PC-9 (cell line): ENCODE measurements at regions not wholly inside any gene's neighbourhood (a gene's known extent, or its start where the extent isn't known, plus 50 kb on each side); places are given as distances from the start of the nearest gene placed in this dataset.

Source experiments
- EZH2 ChIP-seq: fragments of 200-600 bp; sonication (generic); IDR thresholded peaks from 2 replicates; pipeline ENCODE4 v1.8.0; 2017; ENCODE audit warnings: antibody characterized with exemption, low read depth
- TF ChIP-seq, protein P1 (sequence below): fragments of 200-600 bp; sonication (generic); conservative IDR thresholded peaks from 2 replicates; pipeline ENCODE4 v1.6.1; 2017; ENCODE audit warnings: mixed run types, antibody characterized with exemption, mild to moderate bottlenecking, moderate library complexity

DNA sequence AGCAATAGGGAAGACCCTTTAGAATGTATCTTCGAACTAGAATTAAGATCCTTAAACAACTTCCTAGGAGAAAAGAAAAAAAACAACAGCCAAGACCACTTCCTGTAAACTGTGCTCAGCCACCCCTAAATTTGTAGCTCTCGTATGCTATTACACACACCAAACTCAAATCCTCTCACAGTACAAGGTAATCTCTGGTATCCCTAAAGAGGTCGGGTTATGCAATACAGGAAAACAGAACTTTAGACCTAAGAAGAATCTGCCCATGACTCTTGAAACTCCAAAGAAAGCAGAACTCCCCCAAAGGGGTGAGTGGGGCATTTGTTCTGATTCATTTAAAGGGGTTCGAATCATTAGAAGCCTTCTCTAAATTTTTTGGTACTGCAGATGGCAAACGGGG, 170.9 kb upstream of the CASK start:
- TF ChIP-seq, protein P1, sequence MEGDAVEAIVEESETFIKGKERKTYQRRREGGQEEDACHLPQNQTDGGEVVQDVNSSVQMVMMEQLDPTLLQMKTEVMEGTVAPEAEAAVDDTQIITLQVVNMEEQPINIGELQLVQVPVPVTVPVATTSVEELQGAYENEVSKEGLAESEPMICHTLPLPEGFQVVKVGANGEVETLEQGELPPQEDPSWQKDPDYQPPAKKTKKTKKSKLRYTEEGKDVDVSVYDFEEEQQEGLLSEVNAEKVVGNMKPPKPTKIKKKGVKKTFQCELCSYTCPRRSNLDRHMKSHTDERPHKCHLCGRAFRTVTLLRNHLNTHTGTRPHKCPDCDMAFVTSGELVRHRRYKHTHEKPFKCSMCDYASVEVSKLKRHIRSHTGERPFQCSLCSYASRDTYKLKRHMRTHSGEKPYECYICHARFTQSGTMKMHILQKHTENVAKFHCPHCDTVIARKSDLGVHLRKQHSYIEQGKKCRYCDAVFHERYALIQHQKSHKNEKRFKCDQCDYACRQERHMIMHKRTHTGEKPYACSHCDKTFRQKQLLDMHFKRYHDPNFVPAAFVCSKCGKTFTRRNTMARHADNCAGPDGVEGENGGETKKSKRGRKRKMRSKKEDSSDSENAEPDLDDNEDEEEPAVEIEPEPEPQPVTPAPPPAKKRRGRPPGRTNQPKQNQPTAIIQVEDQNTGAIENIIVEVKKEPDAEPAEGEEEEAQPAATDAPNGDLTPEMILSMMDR: no peak
- TF ChIP-seq EZH2: no peak
